HG02798 (cell line): ENCODE measurements at regions not wholly inside any gene's neighbourhood (a gene's known extent, or its start where the extent isn't known, plus 50 kb on each side); places are given as distances from the start of the nearest gene placed in this dataset.

Source experiments
- ATAC-seq: cut with Tn5 transposase; IDR thresholded peaks from one replicate; pipeline ENCODE4 v1.9.1; 2021; ENCODE audit warnings: mild to moderate bottlenecking; ENCODE audit not compliant: unreplicated experiment, poor library complexity

GRCh38 chr17:77645072-77646045, 313.1 kb upstream of the TNRC6C start:
- ATAC-seq = no peak

- no peak for ATAC-seq
Observed at GRCh38 chr17:77646046-77646430, 312.5 kb upstream of the TNRC6C start.

GRCh38 chr17:77647531-77647930, 311.0 kb upstream of the TNRC6C start:
- ATAC-seq = no peak

GRCh38 chr17:77649717-77650211, 308.7 kb upstream of the TNRC6C start:
- no peak for ATAC-seq

- no peak for ATAC-seq
Observed at GRCh38 chr17:77651988-77652387, 306.5 kb upstream of the TNRC6C start.

DNA sequence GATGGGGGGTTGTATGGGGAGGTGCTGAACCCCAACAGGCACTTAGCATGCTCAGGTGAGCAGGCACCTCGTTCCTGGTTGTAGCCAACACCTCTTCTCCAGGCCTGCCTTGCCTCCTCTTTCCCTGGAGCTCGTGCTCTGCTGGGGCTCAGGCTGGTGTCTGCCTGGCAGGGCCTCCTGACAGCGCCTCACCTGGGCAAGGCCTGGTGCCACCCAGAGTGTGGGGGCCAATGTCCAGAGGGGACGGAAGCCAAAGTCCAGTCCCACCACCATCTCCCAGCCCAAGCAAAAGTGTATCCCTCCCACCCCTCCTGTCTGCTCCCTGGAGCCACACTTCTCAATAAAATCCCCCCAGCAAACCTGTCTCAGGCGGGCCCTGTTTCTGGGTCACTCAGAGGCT, 304.2 kb upstream of the TNRC6C start:
- no peak for ATAC-seq

DNA sequence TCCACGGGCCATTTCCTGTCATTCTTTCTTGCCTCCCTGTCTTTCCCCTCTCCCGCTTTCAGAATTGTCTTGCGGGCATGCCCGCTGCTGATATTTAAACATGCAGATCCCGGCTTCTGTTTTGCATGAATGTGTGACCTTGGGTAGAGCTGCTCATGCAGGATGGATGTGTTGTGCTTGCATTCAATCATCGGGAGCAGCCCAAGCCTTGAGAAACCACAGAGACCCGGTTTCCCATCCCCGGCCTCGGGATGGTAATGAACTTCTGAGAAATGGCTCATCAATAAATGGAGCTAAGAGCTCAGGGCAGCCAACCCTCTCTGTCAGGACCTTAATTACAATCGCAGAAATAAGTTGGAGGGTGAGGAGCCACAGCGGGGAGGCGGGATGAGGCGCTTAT, 303.7 kb upstream of the TNRC6C start:
- no peak for ATAC-seq

GRCh38 chr17:77656054-77656453, 302.4 kb upstream of the TNRC6C start:
- no peak for ATAC-seq

DNA sequence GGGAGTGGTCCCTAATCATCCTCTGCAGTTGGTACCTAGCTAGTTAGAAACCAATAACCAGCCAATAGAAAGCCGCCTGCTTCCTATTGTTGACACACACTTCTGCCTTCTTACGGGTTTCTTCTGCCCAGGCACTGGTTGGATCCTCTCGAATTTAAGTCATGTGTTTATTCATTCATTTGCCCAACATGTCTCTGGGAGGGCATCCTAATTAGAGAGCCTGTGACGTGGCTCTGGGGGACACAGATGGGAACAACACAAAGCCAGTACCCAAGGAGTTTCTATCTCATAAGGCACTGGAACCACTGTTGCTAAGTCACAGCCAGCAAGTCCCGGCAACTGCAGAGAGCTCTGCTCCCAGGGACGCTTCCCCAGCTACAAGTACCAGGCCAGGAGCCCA, 300.7 kb upstream of the TNRC6C start:
- ATAC-seq = no peak

DNA sequence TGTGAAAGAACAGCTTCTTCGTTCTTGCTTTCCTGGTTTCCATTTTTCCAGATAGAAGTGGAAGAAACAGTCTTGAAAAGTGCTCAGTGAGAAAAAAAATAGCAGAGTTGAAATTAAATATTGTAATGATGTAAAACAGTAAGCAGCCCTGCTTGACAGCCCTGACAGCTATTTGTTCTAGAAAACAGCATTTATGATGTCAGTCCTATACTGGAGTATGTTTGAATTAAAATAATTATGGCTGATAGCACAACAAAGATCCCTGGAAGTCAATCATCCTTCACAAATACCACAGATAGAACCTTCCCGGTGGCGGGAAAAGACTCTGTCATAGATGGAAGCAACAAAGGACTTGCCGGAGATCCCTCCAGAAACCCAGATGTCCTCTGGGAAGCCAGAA, 298.0 kb upstream of the TNRC6C start:
- no peak for ATAC-seq

GRCh38 chr17:77662833-77663232, 295.7 kb upstream of the TNRC6C start:
- no peak for ATAC-seq

DNA sequence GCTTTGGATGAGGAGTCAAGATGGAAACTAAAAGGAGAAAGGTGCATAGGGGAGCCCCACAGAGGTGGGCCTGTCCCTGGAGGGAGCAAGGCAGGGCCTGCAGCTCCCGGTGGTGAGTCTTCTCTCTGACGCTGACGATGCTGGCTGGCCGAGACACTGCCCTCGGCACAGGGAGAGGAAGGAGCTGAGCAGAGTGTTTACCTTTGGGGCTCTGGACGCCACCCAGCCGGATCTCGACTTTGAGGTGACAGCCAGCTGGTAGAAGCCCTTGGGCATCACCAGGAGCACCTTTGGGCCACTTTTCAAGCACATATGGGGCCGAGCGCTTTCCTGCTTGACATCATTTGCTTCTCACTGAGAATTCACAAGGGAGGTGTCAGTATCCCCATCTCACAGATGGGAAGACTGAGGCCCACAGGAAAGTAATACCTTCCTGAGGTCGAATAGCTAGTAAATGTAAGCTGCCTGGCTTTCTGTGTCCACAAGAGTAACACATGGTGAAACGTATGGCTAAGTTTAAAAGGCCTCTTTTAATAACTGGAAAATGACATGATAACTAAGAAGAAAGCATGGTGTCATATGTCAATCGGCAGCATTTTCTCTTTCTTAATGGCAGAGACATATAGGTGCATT, 294.3 kb upstream of the TNRC6C start:
- ATAC-seq = no peak

GRCh38 chr17:77665833-77666232, 292.7 kb upstream of the TNRC6C start:
- ATAC-seq = no peak

DNA sequence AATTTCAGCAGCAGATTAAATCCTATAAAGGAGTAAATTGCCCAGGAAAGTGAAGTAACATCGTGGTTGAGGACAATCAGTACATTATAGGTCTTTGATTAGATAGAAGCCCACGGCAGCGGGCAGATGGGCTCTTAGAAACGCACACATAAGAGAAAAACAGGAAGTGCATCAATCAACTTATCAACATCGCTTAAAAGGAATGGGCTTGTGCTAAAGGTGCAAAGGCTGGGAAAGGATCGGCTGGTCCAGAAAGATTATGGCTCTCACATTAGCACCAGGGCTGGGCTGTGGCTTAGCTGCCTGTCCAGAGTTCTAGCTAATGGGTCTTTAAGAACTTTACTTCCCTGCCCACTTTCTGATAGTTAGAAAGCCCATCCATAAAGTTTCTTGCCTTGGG, 292.0 kb upstream of the TNRC6C start:
- no peak for ATAC-seq

DNA sequence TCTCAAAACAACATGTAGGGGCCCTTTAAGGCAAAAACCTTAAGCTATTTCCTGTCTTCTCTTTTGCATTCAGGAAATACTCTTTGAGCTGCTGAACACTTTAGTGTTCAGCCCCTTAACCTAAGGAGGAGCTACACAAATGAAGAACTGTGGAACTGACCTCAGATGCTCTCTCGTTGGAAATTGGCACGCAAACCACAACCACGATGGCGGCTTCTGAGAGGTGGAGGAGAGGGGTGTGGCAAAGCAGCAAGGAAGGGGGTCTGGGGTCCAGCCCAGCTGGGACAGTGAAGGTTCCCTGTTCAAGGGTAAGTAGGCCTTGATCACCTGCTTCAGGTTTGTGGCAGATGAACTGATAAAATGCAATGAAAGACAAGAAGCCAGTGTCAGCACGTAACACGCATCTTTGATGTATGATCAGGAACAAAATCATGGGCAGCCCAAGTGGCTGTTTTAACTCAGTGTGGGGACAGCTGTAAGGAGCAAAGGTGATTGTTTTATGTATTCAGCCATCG, 291.6 kb upstream of the TNRC6C start:
- no peak for ATAC-seq

- no peak for ATAC-seq
Observed at GRCh38 chr17:77667478-77667877, 291.0 kb upstream of the TNRC6C start.

- no peak for ATAC-seq
Observed at GRCh38 chr17:77668518-77668917, 290.0 kb upstream of the TNRC6C start.

DNA sequence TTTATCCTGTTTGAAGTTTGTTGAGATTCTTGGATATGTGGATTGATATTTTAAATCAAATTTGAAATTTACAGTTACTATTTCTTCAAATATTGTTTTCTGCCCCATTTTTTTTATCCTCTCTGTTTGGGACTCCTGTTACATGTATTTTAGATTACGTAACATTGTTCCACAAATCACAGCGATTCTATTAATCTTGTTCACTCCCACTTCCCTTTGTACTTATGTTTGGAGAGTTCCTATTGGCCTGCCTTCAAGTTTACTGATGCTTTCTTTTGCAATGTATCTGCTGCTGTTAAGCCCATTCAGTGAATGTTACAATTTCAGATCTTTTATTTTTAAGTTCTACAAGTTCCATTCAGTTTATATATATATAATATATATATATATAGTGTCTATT, 288.3 kb upstream of the TNRC6C start:
- ATAC-seq = no peak

DNA sequence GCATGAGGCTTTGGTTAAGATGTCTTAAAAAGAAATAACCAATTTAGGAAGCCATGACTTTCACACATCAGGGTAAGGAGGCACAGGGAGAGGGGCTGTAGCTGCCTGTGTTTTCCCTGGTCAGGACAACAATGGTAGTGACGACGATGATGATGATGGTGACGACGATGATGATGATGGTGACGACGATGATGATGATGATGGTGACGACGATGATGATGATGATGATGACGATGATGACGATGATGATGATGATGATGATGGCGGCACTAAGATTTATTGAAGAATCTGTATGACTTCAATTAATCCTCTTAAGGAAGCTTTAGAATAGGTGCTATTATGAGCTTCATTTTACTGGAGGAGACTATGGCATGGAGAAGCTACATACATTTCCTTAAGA, 284.1 kb upstream of the TNRC6C start:
- ATAC-seq = no peak

- no peak for ATAC-seq
Observed at GRCh38 chr17:77675411-77675810, 283.1 kb upstream of the TNRC6C start.

DNA sequence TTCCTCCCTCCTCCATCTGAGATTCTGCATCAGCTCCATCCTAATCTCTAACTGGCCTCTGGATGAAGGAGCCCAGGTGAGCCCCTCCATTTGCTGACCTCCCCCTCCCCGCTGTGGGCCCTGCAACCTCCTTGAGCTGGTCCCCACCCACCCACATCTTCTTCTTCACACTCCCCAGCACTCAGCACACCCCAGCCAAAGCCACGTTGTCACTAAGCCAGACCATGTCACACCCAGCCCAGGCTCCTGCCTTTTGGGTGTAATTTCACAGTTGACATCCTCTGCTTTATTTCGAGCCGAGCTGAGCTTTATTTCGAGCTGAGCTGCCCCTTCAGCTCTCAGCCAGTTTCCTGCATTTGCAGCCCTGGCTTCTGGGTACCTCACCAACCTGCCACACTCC, 282.7 kb upstream of the TNRC6C start:
- no peak for ATAC-seq
